HEK293 (cell line): ENCODE measurements at regions not wholly inside any gene's neighbourhood (a gene's known extent, or its start where the extent isn't known, plus 50 kb on each side); places are given as distances from the start of the nearest gene placed in this dataset.

Experiments used
- CTCF ChIA-PET: fragments of 350-600 bp; formaldehyde crosslinking; extraction: SDS; loops from one replicate; lab custom pipeline; 2021; ENCODE audit warnings: antibody characterized with exemption; lab: Yijun Ruan, JAX
- POLR2A ChIA-PET: fragments of 300-600 bp; formaldehyde crosslinking; extraction: SDS; loops from one replicate; lab custom pipeline; 2020; ENCODE audit warnings: antibody characterized with exemption, inconsistent platforms; lab: Yijun Ruan, JAX
- H3K27ac ChIP-seq: fragments of 200-500 bp; sonication (Bioruptor generic); 2 replicates; pipeline ENCODE4 v1.5.1; 2014; ENCODE audit warnings: low read depth, low read length, control low read depth, inconsistent platforms; ENCODE audit errors: extremely low read depth
- H3K36me3 ChIP-seq, 2 experiments: fragments of 200-500 bp in 1 of 2; sonication (Bioruptor generic) in 1 of 2; 1 replicate in 1 of 2; 2 replicates in 1 of 2; pipeline ENCODE4 v1.5.1; 2014 to 2017; ENCODE audit warnings: inconsistent platforms in 2 of 2, low read length in 2 of 2; ENCODE audit not compliant: control insufficient read depth in 2 of 2, insufficient read depth in 1 of 2
- H3K4me1 ChIP-seq: fragments of 200-500 bp; sonication (Bioruptor generic); 2 replicates; pipeline ENCODE4 v1.5.1; 2014; ENCODE audit warnings: mild to moderate bottlenecking, low read length, inconsistent platforms; ENCODE audit not compliant: control insufficient read depth, insufficient read depth
- H3K4me3 ChIP-seq: 2 replicates; pipeline ENCODE4 v1.5.1; 2011; ENCODE audit warnings: low read depth, mild to moderate bottlenecking, control low read depth, low read length, moderate library complexity
- H3K9me3 ChIP-seq: fragments of 200-500 bp; sonication (Bioruptor generic); 2 replicates; pipeline ENCODE4 v1.5.1; 2014; ENCODE audit warnings: low read depth, low read length, inconsistent platforms; ENCODE audit not compliant: control insufficient read depth, insufficient read depth
- REST ChIP-seq: fragments of 450-650 bp; formaldehyde crosslinking; IDR thresholded peaks from 2 replicates; pipeline ENCODE4 v1.5.1; 2016; ENCODE audit warnings: missing biosample characterization, missing genetic modification characterization
- ZEB2 ChIP-seq: fragments of 450-650 bp; formaldehyde crosslinking; IDR thresholded peaks from 2 replicates; pipeline ENCODE4 v1.5.1; 2016; ENCODE audit warnings: missing biosample characterization, missing genetic modification characterization
- ZFP41 ChIP-seq: fragments of 450-650 bp; formaldehyde crosslinking; IDR thresholded peaks from 2 replicates; pipeline ENCODE4 v1.5.1; 2016; ENCODE audit warnings: missing biosample characterization, missing genetic modification characterization, borderline replicate concordance
- ZNF114 ChIP-seq: fragments of 450-650 bp; formaldehyde crosslinking; IDR thresholded peaks from 2 replicates; pipeline ENCODE4 v1.5.0; 2017; ENCODE audit warnings: missing biosample characterization, missing genetic modification characterization
- ZNF146 ChIP-seq: fragments of 450-650 bp; formaldehyde crosslinking; IDR thresholded peaks from 2 replicates; pipeline ENCODE4 v1.5.1; 2016; ENCODE audit warnings: missing biosample characterization, missing genetic modification characterization
- ZNF175 ChIP-seq: fragments of 450-650 bp; formaldehyde crosslinking; IDR thresholded peaks from 2 replicates; pipeline ENCODE4 v1.5.1; 2016; ENCODE audit warnings: missing biosample characterization, missing genetic modification characterization
- ZNF202 ChIP-seq: fragments of 450-650 bp; formaldehyde crosslinking; IDR thresholded peaks from 2 replicates; pipeline ENCODE4 v1.5.1; 2016; ENCODE audit warnings: missing biosample characterization, missing genetic modification characterization, borderline replicate concordance
- ZNF214 ChIP-seq: fragments of 450-650 bp; formaldehyde crosslinking; IDR thresholded peaks from 2 replicates; pipeline ENCODE4 v1.5.1; 2017; ENCODE audit warnings: missing biosample characterization, mild to moderate bottlenecking, missing genetic modification characterization, borderline replicate concordance
- ZNF239 ChIP-seq: fragments of 450-650 bp; formaldehyde crosslinking; IDR thresholded peaks from 2 replicates; pipeline ENCODE4 v1.5.1; 2016; ENCODE audit warnings: missing biosample characterization, missing genetic modification characterization
- ZNF280C ChIP-seq: fragments of 450-650 bp; formaldehyde crosslinking; IDR thresholded peaks from 2 replicates; pipeline ENCODE4 v1.5.1; 2016; ENCODE audit warnings: missing biosample characterization, missing genetic modification characterization
- ZNF433 ChIP-seq: fragments of 450-650 bp; formaldehyde crosslinking; IDR thresholded peaks from 2 replicates; pipeline ENCODE4 v1.5.1; 2016; ENCODE audit warnings: missing biosample characterization, missing genetic modification characterization, low read depth
- ZNF473 ChIP-seq: fragments of 450-650 bp; formaldehyde crosslinking; IDR thresholded peaks from 2 replicates; pipeline ENCODE4 v1.5.1; 2017; ENCODE audit warnings: missing biosample characterization, missing genetic modification characterization
- ZNF510 ChIP-seq: fragments of 450-650 bp; formaldehyde crosslinking; IDR thresholded peaks from 2 replicates; pipeline ENCODE4 v1.5.1; 2018; ENCODE audit warnings: mild to moderate bottlenecking, missing genetic modification characterization, missing biosample characterization; ENCODE audit not compliant: insufficient replicate concordance
- ZNF530 ChIP-seq: fragments of 450-650 bp; formaldehyde crosslinking; IDR thresholded peaks from 2 replicates; pipeline ENCODE4 v1.5.1; 2016; ENCODE audit warnings: low read depth, missing biosample characterization, missing genetic modification characterization
- ZNF544 ChIP-seq: fragments of 450-650 bp; formaldehyde crosslinking; IDR thresholded peaks from 2 replicates; pipeline ENCODE4 v1.5.0; 2017; ENCODE audit warnings: missing biosample characterization, missing genetic modification characterization
- ZNF623 ChIP-seq: fragments of 450-650 bp; formaldehyde crosslinking; IDR thresholded peaks from 2 replicates; pipeline ENCODE4 v1.5.1; 2016; ENCODE audit warnings: missing biosample characterization, missing genetic modification characterization
- ZNF664 ChIP-seq: fragments of 450-650 bp; formaldehyde crosslinking; IDR thresholded peaks from 2 replicates; pipeline ENCODE4 v1.5.1; 2016; ENCODE audit warnings: missing biosample characterization, missing genetic modification characterization

GRCh38 chr1:221166559-221167318, 287.5 kb downstream of the HLX start:
- no peak for TF ChIP-seq ZNF530 (tag by site-specific recombination)
- no peak for TF ChIP-seq ZNF175
- no peak for TF ChIP-seq ZNF510 (tag by site-specific recombination)
- no peak for TF ChIP-seq ZNF433 (tag by site-specific recombination)
- TF ChIP-seq ZEB2, result no peak
- TF ChIP-seq ZNF146 (tag by site-specific recombination), result no peak
- TF ChIP-seq REST, result no peak
- no peak for TF ChIP-seq ZNF239 (tag by site-specific recombination)
- no peak for TF ChIP-seq ZNF114 (tag by site-specific recombination)
- TF ChIP-seq ZNF664 (tag by site-specific recombination), result no peak
- no peak for TF ChIP-seq ZNF280C (tag by site-specific recombination)
- no peak for TF ChIP-seq ZNF544 (tag by site-specific recombination)
- no peak for TF ChIP-seq ZNF473 (tag by site-specific recombination)
- TF ChIP-seq ZNF623 (tag by site-specific recombination), result no peak
- Histone ChIP-seq H3K27ac (no peak overlapping the region), H3K4me3 (no peak overlapping the region), H3K4me1 (peaks cover 2% of the 10 kb centered on the region; the same call in 1 of the 2 replicates), H3K36me3 (no peaks in the 10 kb centered on the region), H3K9me3 (no peaks in the 10 kb centered on the region)
- CTCF ChIA-PET, result interaction anchor here (0.6 to 1.8 kb wide), 3 partner anchors 37 to 298 kb away, joined by 4 read pairs; no protein-coding TSS in a partner anchor
- POLR2A ChIA-PET, result interaction anchor here (0.6 kb wide), 1 partner anchor 126 kb away, joined by 4 read pairs; no protein-coding TSS in a partner anchor

DNA sequence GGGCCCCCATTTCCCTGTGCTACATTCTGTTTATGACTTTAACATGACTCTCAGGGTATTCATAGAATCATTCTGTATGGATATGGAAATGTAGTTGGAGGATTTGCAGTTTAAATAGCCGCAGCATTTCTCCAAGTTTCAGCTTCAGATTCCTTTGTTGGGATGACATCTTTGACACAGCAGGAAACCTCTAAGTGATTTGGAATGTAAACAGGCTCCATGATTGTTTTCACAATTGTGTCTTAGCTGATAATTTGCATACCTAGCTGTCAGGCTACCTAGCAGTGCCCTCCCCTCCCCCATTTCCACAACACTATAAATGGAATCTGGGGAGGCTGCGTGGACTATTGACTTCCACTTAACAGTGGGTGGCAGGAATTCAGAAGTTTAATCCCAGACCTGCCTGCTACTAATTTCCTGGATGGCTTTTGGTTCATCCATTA, 290.2 kb downstream of the HLX start:
- POLR2A ChIA-PET, result no interaction called here
- H3K36me3 ChIP-seq, result no peaks in the 10 kb centered on the region
- CTCF ChIA-PET, result interaction anchor here (0.6 kb wide), 1 partner anchor 333 kb away, joined by 3 read pairs; no protein-coding TSS in a partner anchor
- H3K4me3 ChIP-seq, result no peak overlapping the region
- 0 out of 2 replicates have a peak, but pooled peaks cover 2% of the 10 kb centered on the region for H3K4me1 ChIP-seq
- H3K27ac ChIP-seq, result no peak overlapping the region
- H3K9me3 ChIP-seq, result no peaks in the 10 kb centered on the region
- no peak for TF ChIP-seq ZNF202 (tag by site-specific recombination)
- TF ChIP-seq ZFP41 (tag by site-specific recombination), result no peak
- no peak for TF ChIP-seq ZNF214
